ENCODE measurements at regions not wholly inside any gene's neighbourhood (a gene's known extent, or its start where the extent isn't known, plus 50 kb on each side); places are given as distances from the start of the nearest gene placed in this dataset.

DNA sequence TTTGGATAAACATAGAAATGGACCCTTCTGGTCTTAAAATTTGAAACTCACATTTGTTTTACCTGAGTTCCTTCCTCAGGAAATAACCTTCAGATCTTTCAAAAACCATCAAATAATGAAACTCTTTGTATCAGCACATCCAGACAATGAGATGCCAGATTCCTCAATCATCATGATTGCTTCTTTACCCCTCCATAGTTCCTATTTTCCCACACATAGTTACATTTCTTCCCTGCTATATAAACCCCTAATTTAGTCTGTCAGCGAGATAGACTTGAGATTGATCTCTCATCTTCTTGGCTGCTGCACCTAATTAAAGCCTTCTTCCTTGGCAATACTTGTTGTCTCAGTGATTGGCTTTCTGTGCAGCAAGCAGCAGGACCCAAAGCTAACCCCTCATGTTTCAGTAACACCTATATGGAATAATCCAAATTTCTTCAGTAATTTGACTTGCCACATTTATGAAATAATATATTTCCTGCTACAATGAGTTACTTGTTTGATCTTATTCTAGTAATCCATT, 83.9 kb upstream of the BANK1 start:
- Histone ChIP-seq H3K27ac (ENCODE audit: low read depth, low read length) (no peak overlapping the region), H3K4me1 (ENCODE audit: insufficient read depth, low read length) (no peaks in the 10 kb centered on the region), H3K9me3 (ENCODE audit: low read depth, low read length) (peaks cover 2% of the 10 kb centered on the region), H3K27me3 (ENCODE audit: insufficient read depth, low read length) (no peaks in the 10 kb centered on the region), H3K36me3 (ENCODE audit: insufficient read depth, low read length) (no peaks in the 10 kb centered on the region), H3K4me2 (ENCODE audit: insufficient read depth, low read length) (no peak overlapping the region), H3K4me3 (ENCODE audit: insufficient read depth, low read length) (no peak overlapping the region), H3K79me2 (ENCODE audit: insufficient read depth, low read length) (no peaks in the 10 kb centered on the region), H2AFZ (ENCODE audit: low read length) (no peak overlapping the region), H4K20me1 (ENCODE audit: insufficient read depth, low read length) (no peaks in the 10 kb centered on the region)
- DNase-seq (ENCODE audit: insufficient read length, low spot score, missing footprints), result no peak
- TF ChIP-seq, protein P1, sequence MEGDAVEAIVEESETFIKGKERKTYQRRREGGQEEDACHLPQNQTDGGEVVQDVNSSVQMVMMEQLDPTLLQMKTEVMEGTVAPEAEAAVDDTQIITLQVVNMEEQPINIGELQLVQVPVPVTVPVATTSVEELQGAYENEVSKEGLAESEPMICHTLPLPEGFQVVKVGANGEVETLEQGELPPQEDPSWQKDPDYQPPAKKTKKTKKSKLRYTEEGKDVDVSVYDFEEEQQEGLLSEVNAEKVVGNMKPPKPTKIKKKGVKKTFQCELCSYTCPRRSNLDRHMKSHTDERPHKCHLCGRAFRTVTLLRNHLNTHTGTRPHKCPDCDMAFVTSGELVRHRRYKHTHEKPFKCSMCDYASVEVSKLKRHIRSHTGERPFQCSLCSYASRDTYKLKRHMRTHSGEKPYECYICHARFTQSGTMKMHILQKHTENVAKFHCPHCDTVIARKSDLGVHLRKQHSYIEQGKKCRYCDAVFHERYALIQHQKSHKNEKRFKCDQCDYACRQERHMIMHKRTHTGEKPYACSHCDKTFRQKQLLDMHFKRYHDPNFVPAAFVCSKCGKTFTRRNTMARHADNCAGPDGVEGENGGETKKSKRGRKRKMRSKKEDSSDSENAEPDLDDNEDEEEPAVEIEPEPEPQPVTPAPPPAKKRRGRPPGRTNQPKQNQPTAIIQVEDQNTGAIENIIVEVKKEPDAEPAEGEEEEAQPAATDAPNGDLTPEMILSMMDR (IDR thresholded peaks at IDR 0.05; ENCODE audit: extremely low read depth, low read depth, low read length), result no peak

DNA sequence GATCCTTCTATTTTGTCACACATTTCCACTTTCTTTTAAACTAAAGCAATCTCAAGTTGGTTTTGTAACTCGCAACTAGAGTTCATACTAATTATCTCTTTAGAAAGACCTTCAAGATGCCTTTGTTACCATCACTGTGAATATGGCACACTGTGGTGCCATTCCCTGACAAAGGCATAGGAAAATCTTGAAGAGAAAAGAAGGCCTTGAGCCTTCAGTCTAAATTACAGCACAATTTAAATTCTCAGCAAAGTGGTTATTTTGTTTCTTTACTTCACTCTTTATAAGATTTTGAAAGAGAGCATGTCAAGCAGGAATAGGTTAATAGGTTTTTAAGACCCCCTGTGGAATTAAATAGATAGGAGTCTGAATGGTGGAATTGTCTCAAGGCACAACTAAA, 89.0 kb upstream of the BANK1 start:
- no peak overlapping the region for H3K4me2 ChIP-seq (ENCODE audit: insufficient read depth, low read length)
- TF ChIP-seq, protein P1 (IDR thresholded peaks at IDR 0.05; ENCODE audit: extremely low read depth, low read depth, low read length), result no peak
- no peaks in the 10 kb centered on the region for H3K27me3 ChIP-seq (ENCODE audit: insufficient read depth, low read length)
- no peak overlapping the region for H2AFZ ChIP-seq (ENCODE audit: low read length)
- H3K4me3 ChIP-seq (ENCODE audit: insufficient read depth, low read length), result no peak overlapping the region
- no peaks in the 10 kb centered on the region for H4K20me1 ChIP-seq (ENCODE audit: insufficient read depth, low read length)
- H3K27ac ChIP-seq (ENCODE audit: low read depth, low read length), result no peak overlapping the region
- H3K79me2 ChIP-seq (ENCODE audit: insufficient read depth, low read length), result no peaks in the 10 kb centered on the region
- no peaks in the 10 kb centered on the region for H3K36me3 ChIP-seq (ENCODE audit: insufficient read depth, low read length)
- no peak for DNase-seq (ENCODE audit: insufficient read length, low spot score, missing footprints)
- no peaks in the 10 kb centered on the region for H3K4me1 ChIP-seq (ENCODE audit: insufficient read depth, low read length)
- H3K9me3 ChIP-seq (ENCODE audit: low read depth, low read length), result peaks cover under 1% of the 10 kb centered on the region

DNA sequence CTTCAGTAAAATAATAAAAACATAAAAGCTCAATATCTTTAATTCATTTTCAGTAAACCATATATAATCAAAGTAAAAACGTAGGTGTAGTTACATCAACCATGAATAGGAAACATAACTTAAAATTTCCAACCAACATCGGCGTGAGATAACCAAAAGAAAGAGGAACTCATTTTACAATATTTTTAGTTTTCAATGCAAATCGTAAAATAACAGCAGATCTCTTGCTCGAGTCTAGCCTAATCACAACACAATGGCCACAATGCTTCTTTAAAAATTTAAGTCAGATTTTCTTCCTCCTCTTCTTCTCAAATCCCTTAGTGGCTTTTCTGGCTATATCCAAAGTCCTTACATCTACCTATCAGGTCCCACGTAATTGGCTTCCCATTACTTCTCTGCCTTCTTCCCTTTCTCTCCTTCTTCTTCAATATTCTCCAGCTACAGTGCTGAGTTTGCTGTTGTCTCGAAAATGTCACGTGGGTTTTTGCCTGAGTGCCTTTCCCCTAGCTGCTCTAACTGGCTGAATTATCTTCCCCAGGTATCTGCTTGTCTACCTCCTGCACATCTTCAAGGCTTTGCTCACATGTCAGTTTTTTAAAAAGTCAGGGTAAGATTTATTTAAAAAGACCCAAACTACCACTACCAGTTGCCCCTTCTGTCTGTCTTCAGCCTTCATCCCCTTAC, 90.9 kb upstream of the BANK1 start:
- Histone ChIP-seq H3K4me3 (ENCODE audit: insufficient read depth, low read length) (no peak overlapping the region), H4K20me1 (ENCODE audit: insufficient read depth, low read length) (no peaks in the 10 kb centered on the region), H3K36me3 (ENCODE audit: insufficient read depth, low read length) (no peaks in the 10 kb centered on the region), H2AFZ (ENCODE audit: low read length) (no peak overlapping the region), H3K27ac (ENCODE audit: low read depth, low read length) (no peak overlapping the region), H3K4me2 (ENCODE audit: insufficient read depth, low read length) (no peak overlapping the region), H3K9me3 (ENCODE audit: low read depth, low read length) (no peaks in the 10 kb centered on the region), H3K4me1 (ENCODE audit: insufficient read depth, low read length) (no peaks in the 10 kb centered on the region), H3K27me3 (ENCODE audit: insufficient read depth, low read length) (no peaks in the 10 kb centered on the region), H3K79me2 (ENCODE audit: insufficient read depth, low read length) (no peaks in the 10 kb centered on the region)
- DNase-seq (ENCODE audit: insufficient read length, low spot score, missing footprints), result no peak
- TF ChIP-seq, protein P1 (IDR thresholded peaks at IDR 0.05; ENCODE audit: extremely low read depth, low read depth, low read length), result no peak

DNA sequence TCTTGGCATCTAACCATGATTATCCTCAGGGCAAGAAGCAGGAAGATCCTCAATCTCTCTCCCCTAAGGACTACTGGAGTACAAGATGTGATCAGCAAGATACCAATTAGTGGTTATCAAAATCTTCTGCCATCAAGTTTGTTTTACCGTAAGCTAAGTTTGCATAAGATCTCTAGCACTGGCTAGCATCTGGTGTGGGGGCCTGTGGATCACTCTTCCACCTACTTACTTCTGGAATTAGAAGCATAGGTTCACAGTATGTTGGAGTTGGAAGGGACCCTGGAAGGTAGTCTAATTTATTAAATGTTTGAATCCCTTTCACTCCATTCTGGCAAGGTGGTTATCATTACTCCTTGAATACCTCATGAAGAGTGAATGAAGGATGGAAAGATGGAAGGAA, 93.3 kb upstream of the BANK1 start:
- H2AFZ ChIP-seq (ENCODE audit: low read length), result no peak overlapping the region
- no peaks in the 10 kb centered on the region for H3K9me3 ChIP-seq (ENCODE audit: low read depth, low read length)
- H3K27ac ChIP-seq (ENCODE audit: low read depth, low read length), result no peak overlapping the region
- no peak overlapping the region for H3K4me3 ChIP-seq (ENCODE audit: insufficient read depth, low read length)
- no peaks in the 10 kb centered on the region for H3K4me1 ChIP-seq (ENCODE audit: insufficient read depth, low read length)
- H3K4me2 ChIP-seq (ENCODE audit: insufficient read depth, low read length), result no peak overlapping the region
- TF ChIP-seq, protein P1 (IDR thresholded peaks at IDR 0.05; ENCODE audit: extremely low read depth, low read depth, low read length), result no peak
- no peaks in the 10 kb centered on the region for H3K79me2 ChIP-seq (ENCODE audit: insufficient read depth, low read length)
- H3K27me3 ChIP-seq (ENCODE audit: insufficient read depth, low read length), result no peaks in the 10 kb centered on the region
- no peaks in the 10 kb centered on the region for H3K36me3 ChIP-seq (ENCODE audit: insufficient read depth, low read length)
- H4K20me1 ChIP-seq (ENCODE audit: insufficient read depth, low read length), result no peaks in the 10 kb centered on the region
- DNase-seq (ENCODE audit: insufficient read length, low spot score, missing footprints), result no peak
